Astrocyte of the spinal cord (primary cell): ENCODE measurements at regions not wholly inside any gene's neighbourhood (a gene's known extent, or its start where the extent isn't known, plus 50 kb on each side); places are given as distances from the start of the nearest gene placed in this dataset.

Experiments
- DNase-seq: peaks from one replicate; pipeline ENCODE4 v3.0.0; 2011; ENCODE audit warnings: low read depth, low spot score
- H3K4me3 ChIP-seq: 2 replicates; pipeline ENCODE4 v1.5.1; 2011; ENCODE audit warnings: low read depth, mild to moderate bottlenecking, low read length, moderate library complexity
- in situ Hi-C: cut with HindIII; loops from 2 replicates; pipeline ENCODE4 v1.10.0; 2017; ENCODE audit warnings: low sequenced_read_pairs
- TF ChIP-seq, protein P1 (sequence below): IDR thresholded peaks from 2 replicates; pipeline ENCODE4 v1.5.1; 2012; ENCODE audit warnings: low read depth, mild to moderate bottlenecking, low read length, inconsistent platforms

DNA sequence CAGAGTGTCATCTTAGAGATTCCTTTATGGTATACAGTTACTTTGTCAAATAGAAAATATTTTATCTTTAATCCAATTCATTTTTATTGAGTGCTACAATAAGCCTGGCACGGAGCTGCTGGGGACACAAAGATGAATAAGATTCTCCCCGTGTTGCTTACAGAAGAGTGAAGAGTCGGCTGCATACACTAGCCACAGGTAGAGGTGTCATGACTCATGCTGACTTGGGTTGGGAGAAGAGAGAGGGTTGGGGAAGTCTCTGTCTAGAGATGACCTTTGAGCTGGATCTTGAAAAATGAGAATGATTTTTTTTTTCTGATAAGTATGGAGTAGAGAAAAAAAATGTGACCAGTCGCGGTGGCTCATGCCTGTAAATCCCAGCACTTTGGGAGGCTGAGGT, 289.9 kb upstream of the CELF2 start:
- DNase-seq, result no peak
- in situ Hi-C loops, result no loop called here
- no peak overlapping the region for H3K4me3 ChIP-seq
- TF ChIP-seq, protein P1, sequence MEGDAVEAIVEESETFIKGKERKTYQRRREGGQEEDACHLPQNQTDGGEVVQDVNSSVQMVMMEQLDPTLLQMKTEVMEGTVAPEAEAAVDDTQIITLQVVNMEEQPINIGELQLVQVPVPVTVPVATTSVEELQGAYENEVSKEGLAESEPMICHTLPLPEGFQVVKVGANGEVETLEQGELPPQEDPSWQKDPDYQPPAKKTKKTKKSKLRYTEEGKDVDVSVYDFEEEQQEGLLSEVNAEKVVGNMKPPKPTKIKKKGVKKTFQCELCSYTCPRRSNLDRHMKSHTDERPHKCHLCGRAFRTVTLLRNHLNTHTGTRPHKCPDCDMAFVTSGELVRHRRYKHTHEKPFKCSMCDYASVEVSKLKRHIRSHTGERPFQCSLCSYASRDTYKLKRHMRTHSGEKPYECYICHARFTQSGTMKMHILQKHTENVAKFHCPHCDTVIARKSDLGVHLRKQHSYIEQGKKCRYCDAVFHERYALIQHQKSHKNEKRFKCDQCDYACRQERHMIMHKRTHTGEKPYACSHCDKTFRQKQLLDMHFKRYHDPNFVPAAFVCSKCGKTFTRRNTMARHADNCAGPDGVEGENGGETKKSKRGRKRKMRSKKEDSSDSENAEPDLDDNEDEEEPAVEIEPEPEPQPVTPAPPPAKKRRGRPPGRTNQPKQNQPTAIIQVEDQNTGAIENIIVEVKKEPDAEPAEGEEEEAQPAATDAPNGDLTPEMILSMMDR, result no peak

DNA sequence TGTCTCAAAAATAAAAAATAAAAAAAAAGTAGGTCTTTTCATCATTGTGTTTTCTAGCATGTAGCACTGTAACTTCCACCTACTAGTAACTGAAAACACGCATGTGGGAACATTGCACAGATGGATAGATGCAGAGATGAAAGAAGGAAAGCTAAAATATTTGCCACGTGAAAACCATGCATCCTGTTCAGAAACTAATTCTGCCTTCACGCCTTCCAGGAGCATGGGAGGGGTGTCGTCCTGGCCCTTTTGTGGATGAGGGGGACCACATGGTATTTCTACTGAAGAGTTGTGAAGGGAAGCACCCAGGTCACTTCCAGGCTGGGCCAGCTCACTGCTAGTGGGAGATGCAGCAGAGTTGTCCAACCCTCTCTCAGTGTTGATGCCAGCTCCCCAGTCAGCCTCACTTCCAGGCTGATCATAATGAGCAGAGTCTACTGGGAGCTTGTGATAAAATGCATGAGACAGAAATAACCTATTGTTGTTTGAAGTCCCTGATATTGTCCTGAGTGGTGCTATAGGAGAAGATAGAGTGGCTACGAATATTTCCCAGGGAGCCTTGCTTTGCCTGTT, 287.1 kb upstream of the CELF2 start:
- DNase-seq, result no peak
- in situ Hi-C loops, result no loop called here
- no peak overlapping the region for H3K4me3 ChIP-seq
- TF ChIP-seq, protein P1, result no peak

DNA sequence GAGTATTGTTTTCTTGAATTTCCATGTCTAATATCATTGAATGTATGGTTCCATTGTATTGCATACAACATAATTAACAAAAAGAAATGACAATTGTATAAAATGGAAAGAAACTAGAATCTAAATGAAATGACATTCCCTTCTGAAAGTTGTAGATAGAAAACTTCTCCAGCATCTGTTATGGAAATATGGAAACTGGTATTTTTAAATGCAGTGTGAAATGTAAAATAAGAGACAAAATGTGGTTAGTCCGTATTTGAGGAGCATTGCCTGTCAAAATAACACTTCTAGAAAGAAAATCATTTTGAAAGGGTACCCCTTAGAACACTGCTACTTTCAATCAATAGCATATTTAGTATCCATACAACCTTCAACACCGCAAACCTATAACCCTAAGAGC, 286.3 kb upstream of the CELF2 start:
- H3K4me3 ChIP-seq, result no peak overlapping the region
- TF ChIP-seq, protein P1, result no peak
- in situ Hi-C loops, result no loop called here
- DNase-seq, result no peak

DNA sequence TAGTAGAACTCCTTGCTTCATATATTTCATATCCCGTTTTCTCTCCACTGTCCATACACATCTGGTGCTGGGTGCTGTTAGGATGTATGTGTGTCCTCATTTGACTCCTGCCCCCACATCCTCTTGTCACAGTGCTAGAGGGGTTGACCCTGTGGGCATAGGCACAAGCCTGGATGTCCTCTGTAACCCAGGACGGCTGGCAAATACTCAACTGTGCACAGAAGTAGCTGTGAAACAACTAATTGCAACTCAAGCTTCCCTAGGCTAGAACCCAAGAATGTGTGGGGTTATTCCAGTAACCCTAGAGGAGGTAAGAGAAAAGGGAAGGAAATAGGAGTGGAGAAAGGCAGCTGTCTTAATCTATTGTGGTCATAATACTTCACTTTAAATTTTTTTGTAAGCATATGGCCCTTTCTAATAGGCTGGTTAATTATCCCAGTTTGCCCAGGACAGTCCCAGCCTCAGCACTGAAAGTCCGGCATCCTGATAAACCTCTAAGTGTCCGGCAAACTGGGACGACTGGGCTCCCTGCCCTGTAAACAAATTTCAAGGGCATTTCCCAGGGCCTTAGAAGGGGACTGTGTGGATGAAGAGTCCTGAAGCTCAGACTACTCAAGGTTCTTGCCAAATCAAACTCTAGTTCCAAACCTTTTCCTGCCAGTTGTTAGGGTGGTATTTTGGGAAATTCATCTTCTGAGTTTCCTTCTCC, 283.2 kb upstream of the CELF2 start:
- TF ChIP-seq, protein P1, result no peak
- H3K4me3 ChIP-seq, result no peak overlapping the region
- in situ Hi-C loops, result no loop called here
- no peak for DNase-seq

DNA sequence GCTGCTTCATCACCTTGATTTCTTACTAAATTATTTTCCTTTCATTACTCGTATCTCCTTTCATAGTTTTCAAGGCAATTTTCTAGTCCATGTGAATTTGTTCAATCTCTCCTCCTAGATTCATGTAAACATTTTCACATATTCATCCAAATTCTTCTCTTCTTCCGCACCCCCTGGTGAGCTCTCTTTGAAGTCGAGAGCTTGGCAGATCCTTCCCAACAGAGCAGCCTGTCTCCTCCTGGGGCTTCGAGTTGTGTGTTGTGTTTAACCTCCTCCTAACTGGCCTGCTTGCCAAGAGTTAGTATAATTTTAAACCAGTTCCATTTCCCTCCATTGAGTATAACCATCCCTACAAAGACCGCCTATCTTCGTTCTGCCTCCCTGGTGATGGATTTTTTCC, 272.4 kb upstream of the CELF2 start:
- DNase-seq, result peak; percentile 70
- in situ Hi-C loops, result no loop called here
- H3K4me3 ChIP-seq, result no peak overlapping the region
- TF ChIP-seq, protein P1, result no peak

DNA sequence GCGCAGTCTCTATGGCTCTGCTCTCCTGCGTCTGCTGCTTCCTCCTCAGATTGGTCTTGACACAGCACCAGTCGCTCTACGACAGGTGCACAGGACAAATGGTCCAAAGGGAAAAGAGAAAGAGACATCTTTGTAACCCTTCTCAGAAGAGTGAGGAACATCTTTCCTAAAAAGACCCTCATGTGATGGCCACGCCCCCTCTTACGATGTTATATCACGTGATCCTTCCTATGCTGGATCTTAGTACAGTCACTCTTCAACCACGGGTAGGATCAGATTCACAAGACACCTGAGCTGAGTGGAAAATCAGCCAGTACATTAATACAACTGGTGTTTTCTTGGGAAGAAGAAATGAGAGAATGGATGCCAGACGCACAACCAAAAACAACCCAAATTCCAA, 262.2 kb upstream of the CELF2 start:
- TF ChIP-seq, protein P1, result no peak
- no peak for DNase-seq
- in situ Hi-C loops, result no loop called here
- H3K4me3 ChIP-seq, result no peak overlapping the region
